ENCODE measurements at regions not wholly inside any gene's neighbourhood (a gene's known extent, or its start where the extent isn't known, plus 50 kb on each side); places are given as distances from the start of the nearest gene placed in this dataset.

DNA sequence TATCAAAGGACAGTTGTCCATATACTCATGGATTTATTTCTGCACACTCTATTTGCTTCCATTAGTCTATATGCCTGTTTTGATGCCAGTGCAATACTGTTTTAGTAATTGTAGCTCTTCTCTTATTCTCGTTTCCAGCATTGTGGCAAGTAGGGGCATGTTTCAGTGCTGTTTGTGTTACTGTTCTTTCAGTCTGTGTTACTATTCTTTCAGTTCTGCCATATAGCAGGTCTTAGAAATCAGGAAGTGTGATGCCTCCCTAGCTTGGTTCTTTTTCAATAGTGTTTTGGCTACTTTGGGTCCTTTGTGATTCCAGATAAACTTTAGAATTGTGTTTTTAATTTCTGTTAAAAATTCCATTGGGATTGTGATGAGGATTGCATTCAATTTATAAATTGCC is 180.5 kb upstream of the PTPRD start:
- POLR2A ChIA-PET: no interaction called here
- no peak overlapping the region for H2AFZ ChIP-seq (ENCODE audit: low read depth, low read length)
- H3K27ac ChIP-seq (ENCODE audit: insufficient read depth, low read depth, low read length): no peak overlapping the region
- no peaks in the 10 kb centered on the region for H3K4me1 ChIP-seq (ENCODE audit: control insufficient read depth, extremely low read depth, insufficient read depth, low read length)
- no peak overlapping the region for H3K4me2 ChIP-seq (ENCODE audit: insufficient read depth, low read length)
- no peak overlapping the region for H3K9ac ChIP-seq (replicated peaks; ENCODE audit: extremely low read depth, insufficient read depth, low read length)
- no peaks in the 10 kb centered on the region for H3K36me3 ChIP-seq (ENCODE audit: control insufficient read depth in 2 of 2, extremely low read depth in 1 of 2, insufficient read depth in 2 of 2, low read length in 2 of 2)
- H3K4me3 ChIP-seq (replicated peaks in 1 of 3; ENCODE audit: insufficient read depth in 1 of 3, low read depth in 1 of 3, low read length in 3 of 3): no peak overlapping the region
- H3K79me2 ChIP-seq (ENCODE audit: control insufficient read depth, insufficient read depth, low read length): no peaks in the 10 kb centered on the region
- no peak for FAIRE-seq
- dilution Hi-C loops (cut with MboI; ENCODE audit: extremely low pct_ligation_motif_present, low sequenced_read_pairs): no loop called here
- H3K9me1 ChIP-seq (replicated peaks; ENCODE audit: control insufficient read depth, extremely low read depth, insufficient read depth, low read length): no peaks in the 10 kb centered on the region
- H3K9me3 ChIP-seq (replicated peaks; ENCODE audit: control insufficient read depth, insufficient read depth, low read length): peaks cover 3% of the 10 kb centered on the region
- intact Hi-C loops (cut with micrococcal nuclease): no loop called here
- CTCF ChIA-PET: no interaction called here
- no TSS peak for BruUV-seq (replicated peaks)
- H4K20me1 ChIP-seq (replicated peaks; ENCODE audit: control insufficient read depth, extremely low read depth, insufficient read depth, low read length): no peaks in the 10 kb centered on the region
- DNase-seq (ENCODE audit: low read depth, low spot score): no peak
- H3K27me3 ChIP-seq (ENCODE audit: control insufficient read depth in 2 of 2, insufficient read depth in 2 of 2, low read length in 2 of 2): no peaks in the 10 kb centered on the region
- no peak for TF ChIP-seq MYC (IDR thresholded peaks at IDR 0.05; ENCODE audit: low read depth, low read length)
- TF ChIP-seq EZH2 (IDR thresholded peaks at IDR 0.05; ENCODE audit: borderline replicate concordance, low read depth, low read length, severe bottlenecking): no peak
- TF ChIP-seq, protein P1, sequence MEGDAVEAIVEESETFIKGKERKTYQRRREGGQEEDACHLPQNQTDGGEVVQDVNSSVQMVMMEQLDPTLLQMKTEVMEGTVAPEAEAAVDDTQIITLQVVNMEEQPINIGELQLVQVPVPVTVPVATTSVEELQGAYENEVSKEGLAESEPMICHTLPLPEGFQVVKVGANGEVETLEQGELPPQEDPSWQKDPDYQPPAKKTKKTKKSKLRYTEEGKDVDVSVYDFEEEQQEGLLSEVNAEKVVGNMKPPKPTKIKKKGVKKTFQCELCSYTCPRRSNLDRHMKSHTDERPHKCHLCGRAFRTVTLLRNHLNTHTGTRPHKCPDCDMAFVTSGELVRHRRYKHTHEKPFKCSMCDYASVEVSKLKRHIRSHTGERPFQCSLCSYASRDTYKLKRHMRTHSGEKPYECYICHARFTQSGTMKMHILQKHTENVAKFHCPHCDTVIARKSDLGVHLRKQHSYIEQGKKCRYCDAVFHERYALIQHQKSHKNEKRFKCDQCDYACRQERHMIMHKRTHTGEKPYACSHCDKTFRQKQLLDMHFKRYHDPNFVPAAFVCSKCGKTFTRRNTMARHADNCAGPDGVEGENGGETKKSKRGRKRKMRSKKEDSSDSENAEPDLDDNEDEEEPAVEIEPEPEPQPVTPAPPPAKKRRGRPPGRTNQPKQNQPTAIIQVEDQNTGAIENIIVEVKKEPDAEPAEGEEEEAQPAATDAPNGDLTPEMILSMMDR (IDR thresholded peaks at IDR 0.05; ENCODE audit: extremely low read depth in 1 of 2, insufficient read depth in 1 of 2, low read depth in 1 of 2, low read length in 2 of 2): no peak

GRCh38 chr9:10804486-10804885 is 191.7 kb upstream of the PTPRD start:
- no peaks in the 10 kb centered on the region for H3K9me1 ChIP-seq (replicated peaks; ENCODE audit: control insufficient read depth, extremely low read depth, insufficient read depth, low read length)
- no peak for FAIRE-seq
- no peak overlapping the region for H3K4me3 ChIP-seq (replicated peaks in 1 of 3; ENCODE audit: insufficient read depth in 1 of 3, low read depth in 1 of 3, low read length in 3 of 3)
- CTCF ChIA-PET: no interaction called here
- POLR2A ChIA-PET: interaction anchor here (0.8 kb wide), 1 partner anchor 317 kb away, joined by 3 read pairs; no protein-coding TSS in a partner anchor
- dilution Hi-C loops (cut with MboI; ENCODE audit: extremely low pct_ligation_motif_present, low sequenced_read_pairs): no loop called here
- H3K27me3 ChIP-seq (ENCODE audit: control insufficient read depth in 2 of 2, insufficient read depth in 2 of 2, low read length in 2 of 2): no peaks in the 10 kb centered on the region
- BruUV-seq (replicated peaks): no TSS peak
- no peak for DNase-seq (ENCODE audit: low read depth, low spot score)
- TF ChIP-seq GATA2 (IDR thresholded peaks at IDR 0.05; ENCODE audit: insufficient read depth, insufficient read length, low read depth, low read length): no peak
- no peaks in the 10 kb centered on the region for H3K9me3 ChIP-seq (replicated peaks; ENCODE audit: control insufficient read depth, insufficient read depth, low read length)
- H3K36me3 ChIP-seq (ENCODE audit: control insufficient read depth in 2 of 2, extremely low read depth in 1 of 2, insufficient read depth in 2 of 2, low read length in 2 of 2): no peaks in the 10 kb centered on the region
- intact Hi-C loops (cut with micrococcal nuclease): no loop called here
- no peak overlapping the region for H3K4me2 ChIP-seq (ENCODE audit: insufficient read depth, low read length)
- no peaks in the 10 kb centered on the region for H4K20me1 ChIP-seq (replicated peaks; ENCODE audit: control insufficient read depth, extremely low read depth, insufficient read depth, low read length)
- no peak overlapping the region for H3K27ac ChIP-seq (ENCODE audit: insufficient read depth, low read depth, low read length)
- H2AFZ ChIP-seq (ENCODE audit: low read depth, low read length): no peak overlapping the region
- H3K4me1 ChIP-seq (ENCODE audit: control insufficient read depth, extremely low read depth, insufficient read depth, low read length): no peaks in the 10 kb centered on the region
- H3K79me2 ChIP-seq (ENCODE audit: control insufficient read depth, insufficient read depth, low read length): no peaks in the 10 kb centered on the region
- H3K9ac ChIP-seq (replicated peaks; ENCODE audit: extremely low read depth, insufficient read depth, low read length): no peak overlapping the region
